ENCODE measurements at regions not wholly inside any gene's neighbourhood (a gene's known extent, or its start where the extent isn't known, plus 50 kb on each side); places are given as distances from the start of the nearest gene placed in this dataset.

DNA sequence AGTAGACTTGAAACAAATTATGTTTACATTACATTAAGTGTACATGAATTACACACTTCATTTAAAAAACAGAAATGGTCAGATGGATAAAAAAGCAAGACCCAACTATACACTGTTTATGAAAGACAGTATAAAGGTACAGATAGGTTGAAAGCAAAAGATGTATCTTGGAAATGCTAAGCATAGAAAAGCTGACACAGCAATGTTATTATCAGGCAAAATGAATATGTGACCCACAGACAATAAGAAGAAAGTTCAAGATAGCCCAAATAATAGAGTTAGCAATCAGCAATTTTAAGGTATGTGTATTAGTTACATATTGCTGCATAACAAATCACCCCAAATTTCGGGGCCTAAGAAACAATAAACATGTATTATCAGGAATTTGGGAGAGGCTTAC, 153.5 kb downstream of the DHRS2 start:
- no peak overlapping the region for H3K4me3 ChIP-seq (ENCODE audit: control extremely low read depth in 1 of 5, extremely low read depth in 1 of 5, insufficient read depth in 1 of 5, low read depth in 2 of 5, low read length in 4 of 5)
- no peak for TF ChIP-seq EZH2 (IDR thresholded peaks at IDR 0.05; ENCODE audit: borderline replicate concordance, insufficient read depth, low read depth, low read length, poor library complexity, severe bottlenecking)
- TF ChIP-seq CTCF (IDR thresholded peaks at IDR 0.05) = no peak
- no peak overlapping the region for H3K27ac Mint-ChIP-seq
- peaks cover 22% of the 10 kb centered on the region for H3K27me3 Mint-ChIP-seq
- ATAC-seq (ENCODE audit: low read depth) = no peak
- DNase-seq = no peak
- no peaks in the 10 kb centered on the region for H3K79me2 ChIP-seq (ENCODE audit: control insufficient read depth, insufficient read depth, low read length)
- H3K9me3 Mint-ChIP-seq (ENCODE audit: insufficient read depth) = no peaks in the 10 kb centered on the region
- H4K20me1 ChIP-seq (ENCODE audit: control insufficient read depth, insufficient read depth, low read length, poor library complexity, severe bottlenecking) = no peaks in the 10 kb centered on the region
- no peak overlapping the region for H3K27ac ChIP-seq (ENCODE audit: low read length in 2 of 2)
- H2AFZ ChIP-seq (ENCODE audit: insufficient read depth, low read depth, low read length, poor library complexity, severe bottlenecking) = no peak overlapping the region
- no peak overlapping the region for H3K9ac ChIP-seq (ENCODE audit: low read length)
- no peak overlapping the region for H3K4me3 Mint-ChIP-seq
- H3K4me1 Mint-ChIP-seq = no peaks in the 10 kb centered on the region
- ChIA-PET POLR2A (no interaction called here), CTCF (no interaction called here)
- H3K4me2 ChIP-seq (replicated peaks; ENCODE audit: low read depth, low read length, poor library complexity, severe bottlenecking) = no peak overlapping the region
- intact Hi-C loops (cut with micrococcal nuclease) = no loop called here
- H3K4me1 ChIP-seq (ENCODE audit: control insufficient read depth in 2 of 2, insufficient read depth in 2 of 2, low read length in 2 of 2) = no peaks in the 10 kb centered on the region
- no peaks in the 10 kb centered on the region for H3K36me3 ChIP-seq (replicated peaks in 1 of 2; ENCODE audit: control extremely low read depth in 1 of 2, control insufficient read depth in 1 of 2, extremely low read depth in 1 of 2, insufficient read depth in 2 of 2, low read length in 1 of 2)
- H3K9me3 ChIP-seq (ENCODE audit: control extremely low read depth in 1 of 3, control insufficient read depth in 2 of 3, insufficient read depth in 1 of 3, low read length in 2 of 3) = no peaks in the 10 kb centered on the region
- H3K27me3 ChIP-seq (replicated peaks in 1 of 4; ENCODE audit: control extremely low read depth in 1 of 4, control insufficient read depth in 3 of 4, insufficient read depth in 4 of 4, low read length in 3 of 4) = peaks cover 0 to 3% (median 0%) of the 10 kb centered on the region in 4 experiments
- no CpG with 5 or more reads among the region's 1 CpG for WGBS (ENCODE audit: insufficient coverage)

DNA sequence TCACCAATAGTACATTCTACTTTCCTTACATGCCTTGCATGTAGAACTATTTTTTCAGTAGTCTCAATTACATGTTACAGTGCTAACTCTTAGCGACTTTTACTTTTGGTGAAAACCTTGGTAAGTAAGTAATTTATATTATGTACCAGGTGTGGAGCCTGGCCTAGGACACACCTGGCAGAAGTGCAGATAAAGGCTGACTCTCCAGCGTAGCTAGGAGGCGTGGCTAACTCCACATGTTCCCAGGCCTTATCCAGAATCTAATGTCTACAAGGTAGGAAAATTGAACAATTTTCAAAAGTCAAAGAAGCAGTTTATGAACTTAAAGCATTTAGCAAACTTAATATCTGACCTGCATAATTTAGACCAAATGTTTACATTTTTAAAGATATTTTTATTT, 157.4 kb downstream of the DHRS2 start:
- Histone ChIP-seq H3K4me2 (replicated peaks; ENCODE audit: low read depth, low read length, poor library complexity, severe bottlenecking) (no peak overlapping the region), H3K36me3 (replicated peaks in 1 of 2; ENCODE audit: control extremely low read depth in 1 of 2, control insufficient read depth in 1 of 2, extremely low read depth in 1 of 2, insufficient read depth in 2 of 2, low read length in 1 of 2) (no peaks in the 10 kb centered on the region), H3K9ac (ENCODE audit: low read length) (no peak overlapping the region), H3K4me3 (ENCODE audit: control extremely low read depth in 1 of 5, extremely low read depth in 1 of 5, insufficient read depth in 1 of 5, low read depth in 2 of 5, low read length in 4 of 5) (no peak overlapping the region), H4K20me1 (ENCODE audit: control insufficient read depth, insufficient read depth, low read length, poor library complexity, severe bottlenecking) (no peaks in the 10 kb centered on the region), H3K4me1 (ENCODE audit: control insufficient read depth in 2 of 2, insufficient read depth in 2 of 2, low read length in 2 of 2) (no peaks in the 10 kb centered on the region), H3K27ac (ENCODE audit: low read length in 2 of 2) (no peak overlapping the region), H2AFZ (ENCODE audit: insufficient read depth, low read depth, low read length, poor library complexity, severe bottlenecking) (no peak overlapping the region), H3K79me2 (ENCODE audit: control insufficient read depth, insufficient read depth, low read length) (no peaks in the 10 kb centered on the region), H3K27me3 (replicated peaks in 1 of 4; ENCODE audit: control extremely low read depth in 1 of 4, control insufficient read depth in 3 of 4, insufficient read depth in 4 of 4, low read length in 3 of 4) (peaks cover 0 to 4% (median 1%) of the 10 kb centered on the region in 4 experiments), H3K9me3 (ENCODE audit: control extremely low read depth in 1 of 3, control insufficient read depth in 2 of 3, insufficient read depth in 1 of 3, low read length in 2 of 3) (no peaks in the 10 kb centered on the region)
- Mint-ChIP-seq H3K9me3 (ENCODE audit: insufficient read depth) (no peaks in the 10 kb centered on the region), H3K27ac (no peak overlapping the region), H3K4me3 (no peak overlapping the region), H3K27me3 (peaks cover 25% of the 10 kb centered on the region), H3K4me1 (no peaks in the 10 kb centered on the region)
- intact Hi-C loops (cut with micrococcal nuclease) = no loop called here
- TF ChIP-seq CTCF (IDR thresholded peaks at IDR 0.05) (no peak), EZH2 (IDR thresholded peaks at IDR 0.05; ENCODE audit: borderline replicate concordance, insufficient read depth, low read depth, low read length, poor library complexity, severe bottlenecking) (no peak)
- no peak for ATAC-seq (ENCODE audit: low read depth)
- DNase-seq = no peak
- POLR2A ChIA-PET = no interaction called here
- CTCF ChIA-PET = no interaction called here
- WGBS (ENCODE audit: insufficient coverage) = no CpG with 5 or more reads among the region's 3 CpGs

All from B cell (primary cell).